OCI-LY1 (cell line): ENCODE measurements at regions not wholly inside any gene's neighbourhood (a gene's known extent, or its start where the extent isn't known, plus 50 kb on each side); places are given as distances from the start of the nearest gene placed in this dataset.

Experiments used
- EZH2 ChIP-seq: fragments of 200-600 bp; sonication (generic), shearing (Covaris generic); IDR thresholded peaks from 2 replicates; pipeline ENCODE4 v1.8.0; 2017; ENCODE audit warnings: borderline replicate concordance, mixed run types, mild to moderate bottlenecking, antibody characterized with exemption, low read length, moderate library complexity, mixed read lengths
- TF ChIP-seq, protein P1 (sequence below): fragments of 200-600 bp; sonication (generic), shearing (Covaris generic); IDR thresholded peaks from 2 replicates; pipeline ENCODE4 v1.5.1; 2017; ENCODE audit warnings: mild to moderate bottlenecking, antibody characterized with exemption, low read length, moderate library complexity, mixed read lengths

GRCh38 chr2:57491213-57491612 is 555.4 kb upstream of the VRK2 start:
- TF ChIP-seq, protein P1, sequence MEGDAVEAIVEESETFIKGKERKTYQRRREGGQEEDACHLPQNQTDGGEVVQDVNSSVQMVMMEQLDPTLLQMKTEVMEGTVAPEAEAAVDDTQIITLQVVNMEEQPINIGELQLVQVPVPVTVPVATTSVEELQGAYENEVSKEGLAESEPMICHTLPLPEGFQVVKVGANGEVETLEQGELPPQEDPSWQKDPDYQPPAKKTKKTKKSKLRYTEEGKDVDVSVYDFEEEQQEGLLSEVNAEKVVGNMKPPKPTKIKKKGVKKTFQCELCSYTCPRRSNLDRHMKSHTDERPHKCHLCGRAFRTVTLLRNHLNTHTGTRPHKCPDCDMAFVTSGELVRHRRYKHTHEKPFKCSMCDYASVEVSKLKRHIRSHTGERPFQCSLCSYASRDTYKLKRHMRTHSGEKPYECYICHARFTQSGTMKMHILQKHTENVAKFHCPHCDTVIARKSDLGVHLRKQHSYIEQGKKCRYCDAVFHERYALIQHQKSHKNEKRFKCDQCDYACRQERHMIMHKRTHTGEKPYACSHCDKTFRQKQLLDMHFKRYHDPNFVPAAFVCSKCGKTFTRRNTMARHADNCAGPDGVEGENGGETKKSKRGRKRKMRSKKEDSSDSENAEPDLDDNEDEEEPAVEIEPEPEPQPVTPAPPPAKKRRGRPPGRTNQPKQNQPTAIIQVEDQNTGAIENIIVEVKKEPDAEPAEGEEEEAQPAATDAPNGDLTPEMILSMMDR = no peak
- no peak for TF ChIP-seq EZH2
